ENCODE measurements at regions not wholly inside any gene's neighbourhood (a gene's known extent, or its start where the extent isn't known, plus 50 kb on each side); places are given as distances from the start of the nearest gene placed in this dataset.

DNA sequence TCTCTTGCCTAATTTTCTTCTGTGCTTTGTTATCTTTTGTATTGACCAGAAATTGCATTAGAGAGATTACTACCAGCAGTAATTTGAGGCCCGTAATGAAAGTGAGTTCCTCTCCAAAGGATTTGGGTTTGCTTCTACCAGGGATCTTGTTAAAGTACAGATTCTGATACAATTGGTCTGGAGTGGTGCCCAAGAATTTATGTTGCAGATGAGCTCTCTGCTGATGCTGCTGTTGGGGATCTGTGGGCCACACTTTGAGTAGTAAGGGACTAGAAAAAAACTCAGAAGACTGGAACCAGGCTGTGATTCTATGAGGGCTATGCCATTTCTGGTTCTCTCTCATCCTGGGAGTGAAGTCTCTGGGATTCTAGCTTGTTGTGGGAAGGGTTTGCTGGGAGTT, 192.2 kb downstream of the SEC61B start:
- CTCF ChIA-PET = no interaction called here
- BruUV-seq (replicated peaks) = no TSS peak
- TF ChIP-seq, protein P1, sequence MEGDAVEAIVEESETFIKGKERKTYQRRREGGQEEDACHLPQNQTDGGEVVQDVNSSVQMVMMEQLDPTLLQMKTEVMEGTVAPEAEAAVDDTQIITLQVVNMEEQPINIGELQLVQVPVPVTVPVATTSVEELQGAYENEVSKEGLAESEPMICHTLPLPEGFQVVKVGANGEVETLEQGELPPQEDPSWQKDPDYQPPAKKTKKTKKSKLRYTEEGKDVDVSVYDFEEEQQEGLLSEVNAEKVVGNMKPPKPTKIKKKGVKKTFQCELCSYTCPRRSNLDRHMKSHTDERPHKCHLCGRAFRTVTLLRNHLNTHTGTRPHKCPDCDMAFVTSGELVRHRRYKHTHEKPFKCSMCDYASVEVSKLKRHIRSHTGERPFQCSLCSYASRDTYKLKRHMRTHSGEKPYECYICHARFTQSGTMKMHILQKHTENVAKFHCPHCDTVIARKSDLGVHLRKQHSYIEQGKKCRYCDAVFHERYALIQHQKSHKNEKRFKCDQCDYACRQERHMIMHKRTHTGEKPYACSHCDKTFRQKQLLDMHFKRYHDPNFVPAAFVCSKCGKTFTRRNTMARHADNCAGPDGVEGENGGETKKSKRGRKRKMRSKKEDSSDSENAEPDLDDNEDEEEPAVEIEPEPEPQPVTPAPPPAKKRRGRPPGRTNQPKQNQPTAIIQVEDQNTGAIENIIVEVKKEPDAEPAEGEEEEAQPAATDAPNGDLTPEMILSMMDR (IDR thresholded peaks at IDR 0.05; ENCODE audit: unreplicated experiment) = no peak
- Mint-ChIP-seq H3K4me3 (ENCODE audit: low read depth, unreplicated experiment) (no peak overlapping the region), H3K4me1 (ENCODE audit: low read depth, unreplicated experiment) (no peaks in the 10 kb centered on the region), H3K27me3 (ENCODE audit: unreplicated experiment) (no peaks in the 10 kb centered on the region), H3K27ac (ENCODE audit: unreplicated experiment) (no peak overlapping the region), H3K36me3 (ENCODE audit: insufficient read depth, unreplicated experiment) (no peaks in the 10 kb centered on the region), H3K9me3 (ENCODE audit: low read depth, unreplicated experiment) (no peaks in the 10 kb centered on the region)
- intact Hi-C loops (cut with micrococcal nuclease; ENCODE audit: unreplicated experiment) = no loop called here
- DNase-seq = no peak

DNA sequence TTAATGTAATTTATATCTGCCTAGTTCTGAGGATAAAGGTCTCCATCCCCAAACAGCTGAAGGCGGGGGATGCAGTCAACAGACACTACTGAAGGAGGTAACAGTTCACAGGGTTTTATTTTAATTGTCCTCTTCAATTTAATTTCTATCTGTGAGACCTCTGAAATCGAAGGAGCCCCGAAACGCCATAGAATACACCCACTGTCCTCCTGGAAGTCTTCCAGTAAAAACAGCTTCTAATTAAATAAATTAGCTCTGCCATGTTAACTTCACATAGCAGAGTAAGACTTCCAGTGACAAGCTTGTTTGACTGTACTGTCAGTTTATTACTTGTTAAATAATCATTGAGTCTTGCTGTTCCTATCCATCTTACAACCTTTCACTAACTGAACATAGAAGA, 193.5 kb downstream of the SEC61B start:
- intact Hi-C loops (cut with micrococcal nuclease; ENCODE audit: unreplicated experiment) = no loop called here
- H3K4me1 Mint-ChIP-seq (ENCODE audit: low read depth, unreplicated experiment) = no peaks in the 10 kb centered on the region
- H3K36me3 Mint-ChIP-seq (ENCODE audit: insufficient read depth, unreplicated experiment) = no peaks in the 10 kb centered on the region
- H3K27me3 Mint-ChIP-seq (ENCODE audit: unreplicated experiment) = no peaks in the 10 kb centered on the region
- H3K27ac Mint-ChIP-seq (ENCODE audit: unreplicated experiment) = peak overlapping the region; percentile 47
- DNase-seq = no peak
- BruUV-seq (replicated peaks) = no TSS peak
- CTCF ChIA-PET = no interaction called here
- no peak overlapping the region for H3K4me3 Mint-ChIP-seq (ENCODE audit: low read depth, unreplicated experiment)
- H3K9me3 Mint-ChIP-seq (ENCODE audit: low read depth, unreplicated experiment) = no peaks in the 10 kb centered on the region
- TF ChIP-seq, protein P1 (IDR thresholded peaks at IDR 0.05; ENCODE audit: unreplicated experiment) = no peak

DNA sequence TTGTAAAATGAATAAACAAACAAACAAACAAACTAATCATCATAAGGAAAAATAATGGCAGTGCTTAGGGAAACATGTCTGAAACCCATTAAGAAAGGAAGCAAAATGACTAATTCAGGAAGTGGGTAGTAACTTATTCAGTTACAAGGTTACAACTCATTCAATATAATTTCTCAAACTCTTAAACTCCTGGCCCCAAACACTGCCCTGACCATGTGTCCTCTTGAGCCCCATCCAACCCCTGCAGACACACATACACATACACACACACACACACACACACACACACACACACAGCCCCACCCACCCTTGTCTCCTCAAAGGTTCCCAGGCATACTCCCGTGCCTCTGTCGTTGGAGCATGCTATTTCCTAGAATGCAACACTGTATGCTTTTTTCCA, 193.9 kb downstream of the SEC61B start:
- no peak for DNase-seq
- TF ChIP-seq, protein P1 (IDR thresholded peaks at IDR 0.05; ENCODE audit: unreplicated experiment) = no peak
- H3K4me1 Mint-ChIP-seq (ENCODE audit: low read depth, unreplicated experiment) = no peaks in the 10 kb centered on the region
- intact Hi-C loops (cut with micrococcal nuclease; ENCODE audit: unreplicated experiment) = no loop called here
- CTCF ChIA-PET = no interaction called here
- no peak overlapping the region for H3K4me3 Mint-ChIP-seq (ENCODE audit: low read depth, unreplicated experiment)
- H3K9me3 Mint-ChIP-seq (ENCODE audit: low read depth, unreplicated experiment) = no peaks in the 10 kb centered on the region
- no TSS peak for BruUV-seq (replicated peaks)
- no peaks in the 10 kb centered on the region for H3K27me3 Mint-ChIP-seq (ENCODE audit: unreplicated experiment)
- H3K36me3 Mint-ChIP-seq (ENCODE audit: insufficient read depth, unreplicated experiment) = no peaks in the 10 kb centered on the region
- H3K27ac Mint-ChIP-seq (ENCODE audit: unreplicated experiment) = peak overlapping the region; percentile 47

DNA sequence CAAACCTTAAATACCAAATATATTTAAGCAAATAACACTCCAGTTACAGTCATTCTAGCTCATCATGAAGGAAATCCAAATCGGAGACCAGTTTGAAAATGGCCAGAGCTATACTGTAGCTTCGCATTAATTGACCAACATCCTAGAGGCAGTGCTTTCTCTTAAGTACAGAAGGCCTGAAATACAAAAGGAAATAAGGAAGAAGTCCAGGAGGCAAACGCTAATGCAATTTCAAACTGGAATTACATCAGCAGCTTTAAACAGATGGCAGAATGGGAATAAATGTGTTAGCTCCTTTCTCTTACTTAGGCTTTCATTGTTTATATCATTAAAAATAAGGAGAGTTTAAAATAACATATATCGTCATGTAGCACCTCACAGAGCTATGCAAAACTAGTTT, 197.0 kb downstream of the SEC61B start:
- no peaks in the 10 kb centered on the region for H3K27me3 Mint-ChIP-seq (ENCODE audit: unreplicated experiment)
- H3K36me3 Mint-ChIP-seq (ENCODE audit: insufficient read depth, unreplicated experiment) = no peaks in the 10 kb centered on the region
- no peak overlapping the region for H3K4me3 Mint-ChIP-seq (ENCODE audit: low read depth, unreplicated experiment)
- TF ChIP-seq, protein P1 (IDR thresholded peaks at IDR 0.05; ENCODE audit: unreplicated experiment) = no peak
- H3K9me3 Mint-ChIP-seq (ENCODE audit: low read depth, unreplicated experiment) = no peaks in the 10 kb centered on the region
- no peak overlapping the region for H3K27ac Mint-ChIP-seq (ENCODE audit: unreplicated experiment)
- no peak for DNase-seq
- BruUV-seq (replicated peaks) = no TSS peak
- H3K4me1 Mint-ChIP-seq (ENCODE audit: low read depth, unreplicated experiment) = no peaks in the 10 kb centered on the region
- intact Hi-C loops (cut with micrococcal nuclease; ENCODE audit: unreplicated experiment) = no loop called here
- CTCF ChIA-PET = no interaction called here

DNA sequence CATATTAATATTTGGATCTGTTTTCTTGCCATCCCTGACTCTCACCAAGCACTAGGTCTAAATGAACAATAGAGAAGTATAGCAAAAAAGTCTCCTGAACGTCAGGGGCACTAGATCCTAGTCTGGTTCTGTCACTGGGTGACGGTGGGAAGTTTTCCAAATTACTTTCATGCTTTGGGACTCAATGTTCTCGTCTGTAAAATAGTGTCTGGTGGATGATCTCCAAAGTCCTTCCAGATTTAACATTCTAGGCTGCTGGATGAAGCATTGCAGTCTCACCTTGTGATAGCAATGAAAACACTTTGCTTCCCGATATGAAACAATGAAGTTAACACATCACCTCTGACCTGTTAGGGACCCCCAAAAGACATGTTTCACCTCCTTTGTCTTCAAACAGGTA, 199.3 kb downstream of the SEC61B start:
- Mint-ChIP-seq H3K27me3 (ENCODE audit: unreplicated experiment) (no peaks in the 10 kb centered on the region), H3K4me3 (ENCODE audit: low read depth, unreplicated experiment) (no peak overlapping the region)
- CTCF ChIA-PET = interaction anchor here (0.6 kb wide), 1 partner anchor 96 kb away, joined by 3 read pairs; no protein-coding TSS in a partner anchor

More for the DNA sequence above, 199.3 kb downstream of the SEC61B start:
- no TSS peak for BruUV-seq (replicated peaks)
- no peaks in the 10 kb centered on the region for H3K9me3 Mint-ChIP-seq (ENCODE audit: low read depth, unreplicated experiment)
- TF ChIP-seq, protein P1 (IDR thresholded peaks at IDR 0.05; ENCODE audit: unreplicated experiment) = no peak
- no peak overlapping the region for H3K27ac Mint-ChIP-seq (ENCODE audit: unreplicated experiment)
- no peak for DNase-seq
- H3K4me1 Mint-ChIP-seq (ENCODE audit: low read depth, unreplicated experiment) = no peaks in the 10 kb centered on the region
- H3K36me3 Mint-ChIP-seq (ENCODE audit: insufficient read depth, unreplicated experiment) = no peaks in the 10 kb centered on the region
- intact Hi-C loops (cut with micrococcal nuclease; ENCODE audit: unreplicated experiment) = no loop called here
